SK-N-SH (cell line): ENCODE measurements at regions not wholly inside any gene's neighbourhood (a gene's known extent, or its start where the extent isn't known, plus 50 kb on each side); places are given as distances from the start of the nearest gene placed in this dataset.

Experiments
- CTCF ChIA-PET: fragments of 300-600, 350-600 bp; formaldehyde crosslinking; extraction: SDS; loops from one replicate; lab custom pipeline; 2021; lab: Yijun Ruan, JAX
- POLR2A ChIA-PET: fragments of 350-600 bp; sonication (Branson Sonifier 250); formaldehyde crosslinking; extraction: SDS; loops from one replicate; lab custom pipeline; 2020; ENCODE audit warnings: antibody characterized with exemption, inconsistent platforms; lab: Yijun Ruan, JAX
- DNase-seq: peaks from one replicate; pipeline ENCODE4 v3.0.0; 2012
- H2AFZ ChIP-seq: fragments of 200-600 bp; sonication (generic); 2 replicates; pipeline ENCODE4 v1.8.1; 2016; ENCODE audit warnings: antibody characterized with exemption, mild to moderate bottlenecking, low read depth
- H3F3A ChIP-seq: fragments of 200-600 bp; sonication (generic); replicated peaks from 2 replicates; pipeline ENCODE3; 2016; ENCODE audit warnings: antibody characterized with exemption, mild to moderate bottlenecking; ENCODE audit not compliant: insufficient read depth
- H3K27ac ChIP-seq, 2 experiments: fragments of 200-500 bp in 1 of 2; fragments of 200-600 bp in 1 of 2; sonication (Bioruptor generic) in 1 of 2; sonication (generic), shearing (Covaris generic) in 1 of 2; 2 replicates each; pipeline versions ENCODE4 v1.5.1 to v1.6.1; 2014 to 2016; ENCODE audit warnings: low read depth in 2 of 2, inconsistent platforms in 1 of 2, low read length in 1 of 2, mild to moderate bottlenecking in 1 of 2, mixed read lengths in 1 of 2
- H3K27me3 ChIP-seq: fragments of 200-600 bp; sonication (generic), shearing (Covaris generic); 2 replicates; pipeline ENCODE4 v1.6.1; 2016; ENCODE audit warnings: mixed run types; ENCODE audit not compliant: insufficient read depth
- H3K36me3 ChIP-seq, 2 experiments: fragments of 200-500 bp in 1 of 2; fragments of 200-600 bp in 1 of 2; sonication (Bioruptor generic) in 1 of 2; sonication (generic) in 1 of 2; replicated peaks in 1 of 2; 2 replicates each; pipeline versions ENCODE3 to v1.5.1; 2014 to 2016; ENCODE audit warnings: low read length in 1 of 2, mild to moderate bottlenecking in 1 of 2; ENCODE audit not compliant: insufficient read depth in 2 of 2, control insufficient read depth in 1 of 2
- H3K4me1 ChIP-seq, 2 experiments: fragments of 200-500 bp in 1 of 2; fragments of 200-600 bp in 1 of 2; sonication (Bioruptor generic) in 1 of 2; sonication (generic), shearing (Covaris generic) in 1 of 2; 2 replicates each; pipeline versions ENCODE4 v1.5.1 to v1.6.1; 2014 to 2016; ENCODE audit warnings: low read depth in 1 of 2, low read length in 1 of 2, mixed run types in 1 of 2; ENCODE audit not compliant: insufficient read depth in 2 of 2, control insufficient read depth in 1 of 2
- H3K4me2 ChIP-seq: fragments of 200-600 bp; sonication (generic), shearing (Covaris generic); 2 replicates; pipeline ENCODE4 v1.6.1; 2017; ENCODE audit warnings: mixed run types
- H3K4me3 ChIP-seq, 2 experiments: fragments of 200-500 bp in 1 of 2; fragments of 200-600 bp in 1 of 2; sonication (Bioruptor generic) in 1 of 2; sonication (generic), shearing (Covaris generic) in 1 of 2; 2 replicates each; pipeline versions ENCODE4 v1.5.1 to v1.8.1; 2014 to 2016; ENCODE audit warnings: low read depth in 2 of 2, inconsistent platforms in 1 of 2, low read length in 1 of 2, mild to moderate bottlenecking in 1 of 2, mixed read lengths in 1 of 2, moderate library complexity in 1 of 2
- H3K79me2 ChIP-seq: fragments of 200-600 bp; sonication (generic); 2 replicates; pipeline ENCODE4 v1.8.1; 2017; ENCODE audit warnings: mild to moderate bottlenecking; ENCODE audit not compliant: insufficient read depth
- H3K9ac ChIP-seq: fragments of 200-600 bp; sonication (generic); 2 replicates; pipeline ENCODE4 v1.6.1; 2017; ENCODE audit warnings: mixed run types
- H3K9me2 ChIP-seq: fragments of 200-600 bp; sonication (generic); 2 replicates; pipeline ENCODE4 v1.6.1; 2017; ENCODE audit warnings: mixed run types
- H3K9me3 ChIP-seq: fragments of 200-600 bp; sonication (generic); 2 replicates; pipeline ENCODE4 v1.6.1; 2017; ENCODE audit warnings: mixed run types, mild to moderate bottlenecking, moderate library complexity
- H4K20me1 ChIP-seq: fragments of 200-600 bp; sonication (generic); 2 replicates; pipeline ENCODE4 v1.6.1; 2017; ENCODE audit warnings: mild to moderate bottlenecking, mixed run types; ENCODE audit not compliant: insufficient read depth
- EP300 ChIP-seq, 2 experiments: IDR thresholded peaks; 2 replicates each; pipeline versions ENCODE4 v1.4.0 to v1.6.1; 2012; ENCODE audit warnings: borderline replicate concordance in 1 of 2, low read depth in 1 of 2, low read length in 1 of 2
- EZH2phosphoT487 ChIP-seq: fragments of 200-600 bp; sonication (generic); IDR thresholded peaks from 2 replicates; pipeline ENCODE4 v1.6.1; 2017; ENCODE audit warnings: low read depth, mixed run types, mild to moderate bottlenecking, antibody characterized with exemption, moderate library complexity, borderline replicate concordance
- FOSL2 ChIP-seq: IDR thresholded peaks from 2 replicates; pipeline ENCODE4 v1.4.0; 2012; ENCODE audit warnings: low read depth, mild to moderate bottlenecking, moderate library complexity, borderline replicate concordance
- FOXJ3 ChIP-seq: sonication (generic); formaldehyde crosslinking; IDR thresholded peaks from 2 replicates; pipeline ENCODE4 v1.5.1; 2020; ENCODE audit warnings: mild to moderate bottlenecking, missing genetic modification reagents
- JUND ChIP-seq: IDR thresholded peaks from 2 replicates; pipeline ENCODE4 v1.4.0; 2012
- MEF2A ChIP-seq: IDR thresholded peaks from 2 replicates; pipeline ENCODE4 v1.4.0; 2012; ENCODE audit warnings: low read depth, borderline replicate concordance
- NFIC ChIP-seq: IDR thresholded peaks from 2 replicates; pipeline ENCODE4 v1.4.0; 2012; ENCODE audit warnings: borderline replicate concordance
- POLR2AphosphoS5 ChIP-seq: IDR thresholded peaks from 2 replicates; pipeline ENCODE4 v1.6.1; 2012; ENCODE audit warnings: low read depth, low read length
- RFX5 ChIP-seq: IDR thresholded peaks from 2 replicates; pipeline ENCODE4 v1.6.1; 2012; ENCODE audit warnings: mild to moderate bottlenecking, improper control_type of control experiment, low read length
- RXRA ChIP-seq: IDR thresholded peaks from 2 replicates; pipeline ENCODE4 v1.4.0; 2012; ENCODE audit warnings: low read depth, mild to moderate bottlenecking, borderline replicate concordance
- TAF1 ChIP-seq: IDR thresholded peaks from 2 replicates; pipeline ENCODE4 v1.6.1; 2012; ENCODE audit warnings: low read depth, mild to moderate bottlenecking, low read length, moderate library complexity, borderline replicate concordance
- TCF12 ChIP-seq: IDR thresholded peaks from 2 replicates; pipeline ENCODE4 v1.4.0; 2012
- TEAD4 ChIP-seq: IDR thresholded peaks from 2 replicates; pipeline ENCODE4 v1.4.0; 2012; ENCODE audit warnings: mild to moderate bottlenecking, borderline replicate concordance; ENCODE audit not compliant: insufficient read depth
- YY1 ChIP-seq: IDR thresholded peaks from 2 replicates; pipeline ENCODE4 v1.4.0; 2012; ENCODE audit warnings: low read depth, mild to moderate bottlenecking
- WGBS: methylation state at CpG from one replicate; pipeline ENCODE4 v1.1.6; 2017; ENCODE audit warnings: low lambda C conversion rate; 5-methylcytosine and 5-hydroxymethylcytosine counted together
- TF ChIP-seq, protein P1 (sequence below): fragments of 150-350 bp; IDR thresholded peaks from 2 replicates; pipeline ENCODE4 v1.6.1; 2017; ENCODE audit warnings: antibody characterized with exemption, low read length, low read depth, borderline replicate concordance
- TF ChIP-seq, protein P2 (sequence below): IDR thresholded peaks from 2 replicates; pipeline ENCODE4; 2012
- TF ChIP-seq, protein P3 (sequence below): IDR thresholded peaks from 2 replicates; pipeline ENCODE4 v1.4.0; 2012; ENCODE audit warnings: low read depth
- TF ChIP-seq, protein P4 (sequence below): IDR thresholded peaks from 2 replicates; pipeline ENCODE4 v1.6.1; 2012; ENCODE audit warnings: mild to moderate bottlenecking, low read depth, low read length, moderate library complexity

DNA sequence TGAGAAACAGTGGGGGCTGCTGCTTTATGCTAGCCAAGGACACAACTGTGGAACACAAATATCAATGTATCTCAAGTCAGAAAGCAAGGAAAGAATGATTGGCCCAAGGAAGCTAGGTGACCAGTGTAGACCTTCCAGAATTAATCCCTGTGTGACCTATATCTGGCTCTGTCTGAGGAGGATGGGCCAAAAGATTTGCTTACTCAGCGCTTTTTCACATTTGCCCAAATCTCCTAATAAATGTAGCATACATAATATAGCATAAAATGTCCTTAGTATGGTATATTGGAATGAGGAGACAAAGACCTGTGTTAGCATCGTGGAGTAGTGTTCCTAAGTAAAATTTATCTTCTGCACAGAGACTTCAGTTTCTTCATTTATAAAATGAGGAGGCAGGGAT is 66.7 kb upstream of the NT5C1B start (continued):
- TF ChIP-seq TAF1 = no peak

DNA sequence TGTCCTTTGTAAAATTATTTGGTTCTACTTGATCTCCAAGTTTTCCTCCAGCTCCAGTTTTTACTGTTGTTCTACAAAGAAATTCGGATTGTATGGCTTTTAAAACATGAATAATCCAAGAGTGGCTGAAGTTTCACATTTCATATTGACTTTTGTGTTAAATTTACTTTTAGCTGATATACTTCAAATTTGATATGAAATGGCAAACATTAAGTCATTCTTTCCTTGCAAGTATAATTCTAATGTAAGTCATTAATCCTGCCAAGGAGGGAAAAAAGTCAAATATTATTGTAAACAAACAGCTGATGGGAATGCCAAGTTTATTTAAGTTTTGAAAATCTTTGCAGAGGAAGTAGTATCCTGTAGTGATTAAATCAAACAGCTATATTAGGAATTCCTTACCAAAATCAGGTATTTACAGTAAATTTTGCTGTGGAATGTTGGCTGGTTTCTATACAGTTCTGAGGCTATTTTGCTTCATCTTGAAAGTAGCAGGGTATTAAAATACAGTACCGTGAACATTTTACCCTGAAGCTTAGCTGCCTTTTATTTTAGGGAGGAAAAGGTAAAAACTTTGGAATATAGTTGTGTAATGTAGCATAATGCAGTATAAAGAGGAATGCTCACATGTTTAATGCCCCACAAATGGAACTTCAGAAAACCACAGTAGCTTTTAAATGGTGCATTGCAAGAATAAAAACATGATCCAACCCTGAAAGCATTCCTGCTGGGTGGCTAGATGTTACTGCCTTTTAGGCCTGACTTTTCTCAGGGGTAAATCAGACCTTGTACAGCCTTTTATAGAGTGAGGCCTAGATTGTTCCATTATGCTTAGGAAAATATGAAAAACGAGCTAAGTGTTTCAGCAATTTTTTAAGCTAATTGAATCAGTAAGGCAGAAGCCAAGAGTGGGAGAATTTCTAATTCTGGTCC is 62.7 kb upstream of the NT5C1B start:
- Histone ChIP-seq H3K79me2 (no peaks in the 10 kb centered on the region), H3K4me1 (peaks cover 9 to 17% of the 10 kb centered on the region in 2 experiments; a peak in 3 of 4 replicates), H3K9ac (peak overlapping the region; percentile 21), H3K9me2 (no peaks in the 10 kb centered on the region), H3K36me3 (peaks cover 0 to 9% of the 10 kb centered on the region in 2 experiments), H3K9me3 (no peaks in the 10 kb centered on the region), H3K4me3 (no peak overlapping the region), H3K4me2 (0 out of 2 replicates have a peak overlapping the region, but pooled peaks have one; percentile 1), H2AFZ (peak overlapping the region; percentile 56), H3F3A (peaks cover 15% of the 10 kb centered on the region), H3K27ac (peak overlapping the region; percentile 74 to 87; a peak in 3 of 4 replicates), H3K27me3 (no peaks in the 10 kb centered on the region), H4K20me1 (no peaks in the 10 kb centered on the region)
- no peak for DNase-seq
- 34% methylated on average over 3 of the region's 3 CpGs for WGBS
- POLR2A ChIA-PET = interaction anchor here (0.7 kb wide), 1 partner anchor 91 kb away, joined by 3 read pairs; no protein-coding TSS in a partner anchor
- CTCF ChIA-PET = interaction anchor here (0.7 to 1.8 kb wide), 9 partner anchors 15 to 705 kb away, joined by 3 to 5 read pairs (median 3); no protein-coding TSS in a partner anchor
- no peak for TF ChIP-seq YY1
- TF ChIP-seq, protein P1, sequence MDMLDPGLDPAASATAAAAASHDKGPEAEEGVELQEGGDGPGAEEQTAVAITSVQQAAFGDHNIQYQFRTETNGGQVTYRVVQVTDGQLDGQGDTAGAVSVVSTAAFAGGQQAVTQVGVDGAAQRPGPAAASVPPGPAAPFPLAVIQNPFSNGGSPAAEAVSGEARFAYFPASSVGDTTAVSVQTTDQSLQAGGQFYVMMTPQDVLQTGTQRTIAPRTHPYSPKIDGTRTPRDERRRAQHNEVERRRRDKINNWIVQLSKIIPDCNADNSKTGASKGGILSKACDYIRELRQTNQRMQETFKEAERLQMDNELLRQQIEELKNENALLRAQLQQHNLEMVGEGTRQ = no peak
- peak in 1 of 2 experiments; percentile 68; a peak in 3 of 4 replicates for TF ChIP-seq EP300 (IDR thresholded peaks at IDR 0.05; ENCODE audit: borderline replicate concordance in 1 of 2, low read depth in 1 of 2, low read length in 1 of 2)
- TF ChIP-seq JUND = peak; percentile 46
- TF ChIP-seq POLR2AphosphoS5 = peak; percentile 55; the same call in 1 of the 2 replicates
- TF ChIP-seq FOXJ3 = no peak
- peak; percentile 12; the same call in 1 of the 2 replicates for TF ChIP-seq MEF2A
- TF ChIP-seq TEAD4 = peak; percentile 64; the same call in 1 of the 2 replicates
- TF ChIP-seq, protein P2, sequence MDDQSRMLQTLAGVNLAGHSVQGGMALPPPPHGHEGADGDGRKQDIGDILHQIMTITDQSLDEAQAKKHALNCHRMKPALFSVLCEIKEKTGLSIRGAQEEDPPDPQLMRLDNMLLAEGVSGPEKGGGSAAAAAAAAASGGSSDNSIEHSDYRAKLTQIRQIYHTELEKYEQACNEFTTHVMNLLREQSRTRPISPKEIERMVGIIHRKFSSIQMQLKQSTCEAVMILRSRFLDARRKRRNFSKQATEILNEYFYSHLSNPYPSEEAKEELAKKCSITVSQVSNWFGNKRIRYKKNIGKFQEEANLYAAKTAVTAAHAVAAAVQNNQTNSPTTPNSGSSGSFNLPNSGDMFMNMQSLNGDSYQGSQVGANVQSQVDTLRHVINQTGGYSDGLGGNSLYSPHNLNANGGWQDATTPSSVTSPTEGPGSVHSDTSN = peak; percentile 33
- TF ChIP-seq, protein P3, sequence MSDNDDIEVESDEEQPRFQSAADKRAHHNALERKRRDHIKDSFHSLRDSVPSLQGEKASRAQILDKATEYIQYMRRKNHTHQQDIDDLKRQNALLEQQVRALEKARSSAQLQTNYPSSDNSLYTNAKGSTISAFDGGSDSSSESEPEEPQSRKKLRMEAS = peak; percentile 58
- no peak for TF ChIP-seq EZH2phosphoT487
- TF ChIP-seq, protein P4, sequence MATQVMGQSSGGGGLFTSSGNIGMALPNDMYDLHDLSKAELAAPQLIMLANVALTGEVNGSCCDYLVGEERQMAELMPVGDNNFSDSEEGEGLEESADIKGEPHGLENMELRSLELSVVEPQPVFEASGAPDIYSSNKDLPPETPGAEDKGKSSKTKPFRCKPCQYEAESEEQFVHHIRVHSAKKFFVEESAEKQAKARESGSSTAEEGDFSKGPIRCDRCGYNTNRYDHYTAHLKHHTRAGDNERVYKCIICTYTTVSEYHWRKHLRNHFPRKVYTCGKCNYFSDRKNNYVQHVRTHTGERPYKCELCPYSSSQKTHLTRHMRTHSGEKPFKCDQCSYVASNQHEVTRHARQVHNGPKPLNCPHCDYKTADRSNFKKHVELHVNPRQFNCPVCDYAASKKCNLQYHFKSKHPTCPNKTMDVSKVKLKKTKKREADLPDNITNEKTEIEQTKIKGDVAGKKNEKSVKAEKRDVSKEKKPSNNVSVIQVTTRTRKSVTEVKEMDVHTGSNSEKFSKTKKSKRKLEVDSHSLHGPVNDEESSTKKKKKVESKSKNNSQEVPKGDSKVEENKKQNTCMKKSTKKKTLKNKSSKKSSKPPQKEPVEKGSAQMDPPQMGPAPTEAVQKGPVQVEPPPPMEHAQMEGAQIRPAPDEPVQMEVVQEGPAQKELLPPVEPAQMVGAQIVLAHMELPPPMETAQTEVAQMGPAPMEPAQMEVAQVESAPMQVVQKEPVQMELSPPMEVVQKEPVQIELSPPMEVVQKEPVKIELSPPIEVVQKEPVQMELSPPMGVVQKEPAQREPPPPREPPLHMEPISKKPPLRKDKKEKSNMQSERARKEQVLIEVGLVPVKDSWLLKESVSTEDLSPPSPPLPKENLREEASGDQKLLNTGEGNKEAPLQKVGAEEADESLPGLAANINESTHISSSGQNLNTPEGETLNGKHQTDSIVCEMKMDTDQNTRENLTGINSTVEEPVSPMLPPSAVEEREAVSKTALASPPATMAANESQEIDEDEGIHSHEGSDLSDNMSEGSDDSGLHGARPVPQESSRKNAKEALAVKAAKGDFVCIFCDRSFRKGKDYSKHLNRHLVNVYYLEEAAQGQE = 0 out of 2 replicates have a peak, but pooled peaks have one; percentile 18
- peak; percentile 78 for TF ChIP-seq TCF12
- peak; percentile 45; the same call in 1 of the 2 replicates for TF ChIP-seq RXRA
- no peak for TF ChIP-seq RFX5
- peak; percentile 39; the same call in 1 of the 2 replicates for TF ChIP-seq NFIC
- peak; percentile 46; the same call in 1 of the 2 replicates for TF ChIP-seq FOSL2
